Liver (tissue), 3 donors: ENCODE measurements at regions not wholly inside any gene's neighbourhood (a gene's known extent, or its start where the extent isn't known, plus 50 kb on each side); places are given as distances from the start of the nearest gene placed in this dataset.

ENCODE experiments used
- ATF3 ChIP-seq: IDR thresholded peaks from 2 replicates; pipeline ENCODE4 v1.6.1; 2016; ENCODE audit warnings: antibody characterized with exemption
- CTCF ChIP-seq: fragments of 150-350 bp; IDR thresholded peaks from 2 replicates; pipeline ENCODE4 v1.5.1; 2017; ENCODE audit warnings: improper control_type of control experiment, low read depth, low read length; ENCODE audit not compliant: missing input control
- FOXA1 ChIP-seq: IDR thresholded peaks from 2 replicates; pipeline ENCODE4 v1.6.1; 2016; ENCODE audit warnings: antibody characterized with exemption
- JUND ChIP-seq, 2 donors: IDR thresholded peaks; 2 replicates each; pipeline ENCODE4 v1.6.1; 2016; ENCODE audit warnings: antibody characterized with exemption in 2 of 2
- TAF1 ChIP-seq: conservative IDR thresholded peaks from 2 replicates; pipeline ENCODE4 v1.6.1; 2016; ENCODE audit warnings: antibody characterized with exemption, mild to moderate bottlenecking
- donor health status: healthy.
- donor health status: healthy.

GRCh38 chr4:93981594-93981993 lies 153.0 kb downstream of the ATOH1 start:
- TF ChIP-seq CTCF, result no peak
- no peak for TF ChIP-seq FOXA1
- no peak for TF ChIP-seq TAF1
- no peak for TF ChIP-seq JUND (IDR thresholded peaks at IDR 0.05)
- no peak for TF ChIP-seq ATF3
